ENCODE measurements at regions not wholly inside any gene's neighbourhood (a gene's known extent, or its start where the extent isn't known, plus 50 kb on each side); places are given as distances from the start of the nearest gene placed in this dataset.

- intact Hi-C loops (cut with DNase I, micrococcal nuclease), result no loop called here
- Mint-ChIP-seq H3K4me1 (no peaks in the 10 kb centered on the region), H3K9me3 (ENCODE audit: low read depth) (no peaks in the 10 kb centered on the region), H3K27ac (no peak overlapping the region), H3K4me3 (no peak overlapping the region), H3K27me3 (peaks cover 4% of the 10 kb centered on the region), H3K36me3 (ENCODE audit: low read depth) (no peaks in the 10 kb centered on the region)
- ATAC-seq (no peak), DNase-seq (no peak)
- ChIA-PET POLR2A (no interaction called here), CTCF (no interaction called here)
Observed at GRCh38 chr11:127143251-127143650, 142.7 kb upstream of the KIRREL3 start.

- H3K27ac Mint-ChIP-seq, result no peak overlapping the region
- no peaks in the 10 kb centered on the region for H3K9me3 Mint-ChIP-seq (ENCODE audit: low read depth)
- ChIA-PET CTCF (no interaction called here), POLR2A (no interaction called here)
- intact Hi-C loops (cut with DNase I, micrococcal nuclease), result no loop called here
- DNase-seq, result no peak
- H3K27me3 Mint-ChIP-seq, result peaks cover 1% of the 10 kb centered on the region
- H3K36me3 Mint-ChIP-seq (ENCODE audit: low read depth), result no peaks in the 10 kb centered on the region
- H3K4me3 Mint-ChIP-seq, result no peak overlapping the region
- ATAC-seq, result no peak
- H3K4me1 Mint-ChIP-seq, result no peaks in the 10 kb centered on the region
Observed at GRCh38 chr11:127138613-127139012, 138.0 kb upstream of the KIRREL3 start.

GRCh38 chr11:127137771-127138280, 137.3 kb upstream of the KIRREL3 start:
- no peaks in the 10 kb centered on the region for H3K36me3 Mint-ChIP-seq (ENCODE audit: low read depth)
- no peaks in the 10 kb centered on the region for H3K9me3 Mint-ChIP-seq (ENCODE audit: low read depth)
- POLR2A ChIA-PET, result no interaction called here
- no peak for DNase-seq
- ATAC-seq, result no peak
- peaks cover 1% of the 10 kb centered on the region for H3K27me3 Mint-ChIP-seq
- H3K4me1 Mint-ChIP-seq, result no peaks in the 10 kb centered on the region
- H3K27ac Mint-ChIP-seq, result no peak overlapping the region
- CTCF ChIA-PET, result no interaction called here
- no peak overlapping the region for H3K4me3 Mint-ChIP-seq
- intact Hi-C loops (cut with DNase I, micrococcal nuclease), result no loop called here

- ATAC-seq (no peak), DNase-seq (no peak)
- H3K4me1 Mint-ChIP-seq, result no peaks in the 10 kb centered on the region
- POLR2A ChIA-PET, result no interaction called here
- H3K9me3 Mint-ChIP-seq (ENCODE audit: low read depth), result no peaks in the 10 kb centered on the region
- no peak overlapping the region for H3K27ac Mint-ChIP-seq
- H3K36me3 Mint-ChIP-seq (ENCODE audit: low read depth), result no peaks in the 10 kb centered on the region
- peaks cover 1% of the 10 kb centered on the region for H3K27me3 Mint-ChIP-seq
- intact Hi-C loops (cut with DNase I, micrococcal nuclease), result no loop called here
- no peak overlapping the region for H3K4me3 Mint-ChIP-seq
- CTCF ChIA-PET, result no interaction called here
Observed at GRCh38 chr11:127136438-127136837, 135.9 kb upstream of the KIRREL3 start.

GRCh38 chr11:127135256-127135655, 134.7 kb upstream of the KIRREL3 start:
- no peak overlapping the region for H3K27ac Mint-ChIP-seq
- no peaks in the 10 kb centered on the region for H3K36me3 Mint-ChIP-seq (ENCODE audit: low read depth)
- no peaks in the 10 kb centered on the region for H3K9me3 Mint-ChIP-seq (ENCODE audit: low read depth)
- H3K4me1 Mint-ChIP-seq, result no peaks in the 10 kb centered on the region
- intact Hi-C loops (cut with DNase I, micrococcal nuclease), result no loop called here
- no peak overlapping the region for H3K4me3 Mint-ChIP-seq
- ChIA-PET POLR2A (no interaction called here), CTCF (no interaction called here)
- no peak for DNase-seq
- peaks cover 2% of the 10 kb centered on the region for H3K27me3 Mint-ChIP-seq
- no peak for ATAC-seq

- intact Hi-C loops (cut with DNase I, micrococcal nuclease), result no loop called here
- POLR2A ChIA-PET, result no interaction called here
- ATAC-seq (no peak), DNase-seq (no peak)
- H3K27me3 Mint-ChIP-seq, result peaks cover 4% of the 10 kb centered on the region
- H3K9me3 Mint-ChIP-seq (ENCODE audit: low read depth), result no peaks in the 10 kb centered on the region
- CTCF ChIA-PET, result no interaction called here
- no peaks in the 10 kb centered on the region for H3K36me3 Mint-ChIP-seq (ENCODE audit: low read depth)
- no peak overlapping the region for H3K4me3 Mint-ChIP-seq
- H3K4me1 Mint-ChIP-seq, result no peaks in the 10 kb centered on the region
- no peak overlapping the region for H3K27ac Mint-ChIP-seq
Observed at GRCh38 chr11:127133061-127133460, 132.5 kb upstream of the KIRREL3 start.

- Mint-ChIP-seq H3K4me3 (no peak overlapping the region), H3K9me3 (ENCODE audit: low read depth) (no peaks in the 10 kb centered on the region), H3K4me1 (no peaks in the 10 kb centered on the region), H3K36me3 (ENCODE audit: low read depth) (no peaks in the 10 kb centered on the region), H3K27me3 (peaks cover 4% of the 10 kb centered on the region), H3K27ac (no peak overlapping the region)
- ChIA-PET POLR2A (no interaction called here), CTCF (no interaction called here)
- DNase-seq, result no peak
- intact Hi-C loops (cut with DNase I, micrococcal nuclease), result no loop called here
- ATAC-seq, result no peak
Observed at GRCh38 chr11:127130321-127130720, 129.8 kb upstream of the KIRREL3 start.

- POLR2A ChIA-PET, result no interaction called here
- ATAC-seq (no peak), DNase-seq (no peak)
- H3K27me3 Mint-ChIP-seq, result peaks cover 4% of the 10 kb centered on the region
- H3K4me1 Mint-ChIP-seq, result no peaks in the 10 kb centered on the region
- intact Hi-C loops (cut with DNase I, micrococcal nuclease), result no loop called here
- no peaks in the 10 kb centered on the region for H3K9me3 Mint-ChIP-seq (ENCODE audit: low read depth)
- CTCF ChIA-PET, result no interaction called here
- no peaks in the 10 kb centered on the region for H3K36me3 Mint-ChIP-seq (ENCODE audit: low read depth)
- H3K4me3 Mint-ChIP-seq, result no peak overlapping the region
- H3K27ac Mint-ChIP-seq, result no peak overlapping the region
Observed at GRCh38 chr11:127126986-127127385, 126.4 kb upstream of the KIRREL3 start.

GRCh38 chr11:127119356-127119755, 118.8 kb upstream of the KIRREL3 start:
- ATAC-seq, result no peak
- POLR2A ChIA-PET, result no interaction called here
- CTCF ChIA-PET, result interaction anchor here (1.7 kb wide), 1 partner anchor 679 kb away, joined by 3 read pairs; no protein-coding TSS in a partner anchor
- Mint-ChIP-seq H3K4me3 (no peak overlapping the region), H3K4me1 (no peaks in the 10 kb centered on the region), H3K9me3 (ENCODE audit: low read depth) (no peaks in the 10 kb centered on the region), H3K36me3 (ENCODE audit: low read depth) (no peaks in the 10 kb centered on the region), H3K27ac (no peak overlapping the region), H3K27me3 (peaks cover 1% of the 10 kb centered on the region)
- DNase-seq, result no peak
- intact Hi-C loops (cut with DNase I, micrococcal nuclease), result no loop called here

- H3K9me3 Mint-ChIP-seq (ENCODE audit: low read depth), result no peaks in the 10 kb centered on the region
- ATAC-seq (no peak), DNase-seq (no peak)
- CTCF ChIA-PET, result interaction anchor here (1.7 kb wide), 1 partner anchor 678 kb away, joined by 3 read pairs; no protein-coding TSS in a partner anchor
- H3K27ac Mint-ChIP-seq, result no peak overlapping the region
- no peak overlapping the region for H3K4me3 Mint-ChIP-seq
- H3K36me3 Mint-ChIP-seq (ENCODE audit: low read depth), result no peaks in the 10 kb centered on the region
- H3K27me3 Mint-ChIP-seq, result peaks cover 1% of the 10 kb centered on the region
- H3K4me1 Mint-ChIP-seq, result no peaks in the 10 kb centered on the region
- POLR2A ChIA-PET, result no interaction called here
- intact Hi-C loops (cut with DNase I, micrococcal nuclease), result no loop called here
Observed at GRCh38 chr11:127118811-127119210, 118.2 kb upstream of the KIRREL3 start.

- Mint-ChIP-seq H3K27ac (no peak overlapping the region), H3K27me3 (peaks cover 1% of the 10 kb centered on the region), H3K36me3 (ENCODE audit: low read depth) (no peaks in the 10 kb centered on the region), H3K4me1 (no peaks in the 10 kb centered on the region), H3K4me3 (no peak overlapping the region), H3K9me3 (ENCODE audit: low read depth) (no peaks in the 10 kb centered on the region)
- ATAC-seq (no peak), DNase-seq (no peak)
- POLR2A ChIA-PET, result no interaction called here
- CTCF ChIA-PET, result no interaction called here
- intact Hi-C loops (cut with DNase I, micrococcal nuclease), result no loop called here
Observed at GRCh38 chr11:127117231-127117739, 116.7 kb upstream of the KIRREL3 start.

GRCh38 chr11:127115844-127116243, 115.3 kb upstream of the KIRREL3 start:
- H3K27ac Mint-ChIP-seq, result no peak overlapping the region
- ChIA-PET CTCF (no interaction called here), POLR2A (no interaction called here)
- ATAC-seq, result no peak
- intact Hi-C loops (cut with DNase I, micrococcal nuclease), result no loop called here
- no peaks in the 10 kb centered on the region for H3K27me3 Mint-ChIP-seq
- no peaks in the 10 kb centered on the region for H3K9me3 Mint-ChIP-seq (ENCODE audit: low read depth)
- no peak for DNase-seq
- H3K36me3 Mint-ChIP-seq (ENCODE audit: low read depth), result no peaks in the 10 kb centered on the region
- H3K4me3 Mint-ChIP-seq, result no peak overlapping the region
- no peaks in the 10 kb centered on the region for H3K4me1 Mint-ChIP-seq

GRCh38 chr11:127114035-127114434, 113.5 kb upstream of the KIRREL3 start:
- H3K27me3 Mint-ChIP-seq, result no peaks in the 10 kb centered on the region
- ChIA-PET CTCF (no interaction called here), POLR2A (no interaction called here)
- intact Hi-C loops (cut with DNase I, micrococcal nuclease), result no loop called here
- no peak for ATAC-seq
- no peaks in the 10 kb centered on the region for H3K4me1 Mint-ChIP-seq
- H3K27ac Mint-ChIP-seq, result no peak overlapping the region
- H3K9me3 Mint-ChIP-seq (ENCODE audit: low read depth), result no peaks in the 10 kb centered on the region
- no peaks in the 10 kb centered on the region for H3K36me3 Mint-ChIP-seq (ENCODE audit: low read depth)
- no peak for DNase-seq
- H3K4me3 Mint-ChIP-seq, result no peak overlapping the region
